ENCODE measurements at regions not wholly inside any gene's neighbourhood (a gene's known extent, or its start where the extent isn't known, plus 50 kb on each side); places are given as distances from the start of the nearest gene placed in this dataset.
A peak's percentile ranks its signal among the peaks of the same experiment; 100 is the strongest.
"Not testable (repeated sequence)": the region's sequence is repeated elsewhere in the genome, so short reads cannot be mapped to it uniquely, and the experiment has no call there.

DNA sequence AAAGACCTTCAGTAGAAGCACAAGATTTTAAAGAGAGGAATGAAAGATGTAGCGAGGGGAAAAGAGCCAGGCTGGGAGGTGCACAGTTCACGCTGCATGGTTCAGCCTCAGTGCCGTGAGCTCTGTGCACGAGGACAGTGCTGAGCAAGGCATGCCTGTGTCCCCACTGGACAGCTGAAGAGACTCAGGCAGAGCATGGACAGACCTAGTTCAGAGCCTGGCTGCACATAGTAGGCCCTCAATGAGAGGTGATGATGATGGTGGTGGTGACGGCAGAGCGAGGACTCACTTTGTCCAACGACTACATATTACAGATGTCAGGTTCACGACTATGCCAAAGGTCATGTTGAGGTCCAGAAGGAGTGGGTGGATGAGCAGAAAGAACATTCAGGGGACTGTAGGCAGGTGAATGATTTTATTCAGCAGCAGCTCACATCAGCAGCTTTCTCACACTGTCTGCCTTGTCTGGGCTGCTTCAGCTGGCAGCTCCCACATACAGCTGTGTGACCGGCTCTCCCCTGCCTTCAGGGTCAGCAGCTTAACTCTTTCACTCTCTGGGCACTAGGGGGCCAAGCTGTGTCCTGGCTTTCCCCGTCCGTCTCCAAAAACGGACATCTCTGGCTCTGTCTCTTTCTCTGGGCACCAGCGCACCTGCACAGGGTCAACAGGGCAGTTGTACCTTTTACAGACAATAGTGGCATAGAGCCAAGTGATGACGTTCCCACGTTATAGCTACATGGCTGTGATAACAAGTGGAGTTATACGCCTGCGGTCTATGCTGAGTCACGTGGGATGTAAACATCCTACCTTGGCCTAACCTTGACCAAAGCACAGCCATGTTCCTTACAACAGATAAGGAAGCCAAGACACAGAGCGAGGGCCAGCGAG lies 83.4 kb upstream of the KCNK12 start:
- no peak for DNase-seq (ENCODE audit: low read depth, low spot score)

DNA sequence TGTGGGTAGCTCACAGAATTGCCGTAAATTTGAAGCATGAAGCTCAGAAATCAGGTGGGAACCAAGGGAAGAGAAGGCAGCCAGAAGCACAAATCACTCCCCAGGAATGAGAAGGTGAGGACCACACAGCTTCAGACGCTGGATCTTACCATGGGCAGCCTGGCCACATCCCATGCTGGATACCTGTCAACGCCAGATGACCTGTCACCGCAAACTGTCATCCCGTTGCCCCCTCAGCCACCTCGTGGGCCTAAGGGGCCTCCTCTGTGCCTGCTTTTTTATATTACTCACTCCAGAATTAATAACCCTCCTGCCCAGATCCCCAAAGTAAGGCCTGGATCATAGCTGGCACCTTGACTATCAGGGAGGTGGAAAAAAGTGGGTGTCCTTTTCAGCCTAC lies 82.3 kb upstream of the KCNK12 start:
- no peak for DNase-seq (ENCODE audit: low read depth, low spot score)

DNA sequence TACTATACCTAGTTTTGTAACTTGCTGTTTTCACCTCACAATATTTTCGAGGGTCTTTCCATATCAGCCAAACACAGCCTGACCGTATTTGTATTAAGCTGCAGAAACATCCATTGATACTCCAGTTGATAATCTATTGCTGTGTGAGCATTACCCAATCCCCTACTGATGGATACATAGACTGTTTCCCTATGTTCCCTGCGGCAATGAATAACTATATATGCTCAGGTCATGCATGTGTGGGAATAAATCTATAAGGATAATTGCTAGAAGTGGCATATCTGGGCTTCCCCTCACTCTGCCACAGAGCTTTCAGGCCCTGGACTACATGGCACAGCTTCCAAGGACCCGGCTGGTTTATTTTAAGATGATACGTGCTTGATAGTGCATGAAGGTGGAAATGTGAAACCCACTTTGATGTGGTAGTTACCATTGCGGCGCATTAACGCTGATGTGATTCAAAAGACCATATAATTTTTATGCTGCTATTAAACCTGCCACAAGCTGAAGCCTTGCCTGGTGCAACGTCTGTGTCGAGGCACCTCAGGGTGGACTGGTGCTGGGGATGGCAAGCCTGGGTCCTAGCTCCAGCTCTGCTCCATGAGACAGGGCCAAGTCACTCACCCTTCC lies 81.4 kb upstream of the KCNK12 start:
- no peak for DNase-seq (ENCODE audit: low read depth, low spot score)

DNA sequence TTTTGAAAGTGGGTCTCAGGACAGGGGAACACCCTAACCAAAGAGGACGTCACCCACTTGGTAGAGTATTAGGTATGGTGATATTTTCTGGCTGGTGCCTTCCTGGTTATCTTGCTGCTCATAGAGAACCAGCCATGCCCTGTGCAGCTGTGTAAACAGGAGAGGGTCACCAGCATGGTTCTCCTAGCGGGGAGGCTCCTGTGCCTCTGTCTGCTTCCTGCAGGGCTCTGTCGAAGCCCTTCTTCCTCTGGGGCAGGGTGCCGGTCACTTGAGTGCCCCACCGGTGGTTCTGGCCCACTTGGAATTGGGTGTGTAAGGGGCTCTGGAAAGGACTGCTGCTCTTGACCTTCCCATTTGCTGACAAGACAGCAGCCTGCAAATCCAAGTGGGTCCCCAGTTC lies 80.5 kb upstream of the KCNK12 start:
- DNase-seq (ENCODE audit: low read depth, low spot score): peak; percentile 8

DNA sequence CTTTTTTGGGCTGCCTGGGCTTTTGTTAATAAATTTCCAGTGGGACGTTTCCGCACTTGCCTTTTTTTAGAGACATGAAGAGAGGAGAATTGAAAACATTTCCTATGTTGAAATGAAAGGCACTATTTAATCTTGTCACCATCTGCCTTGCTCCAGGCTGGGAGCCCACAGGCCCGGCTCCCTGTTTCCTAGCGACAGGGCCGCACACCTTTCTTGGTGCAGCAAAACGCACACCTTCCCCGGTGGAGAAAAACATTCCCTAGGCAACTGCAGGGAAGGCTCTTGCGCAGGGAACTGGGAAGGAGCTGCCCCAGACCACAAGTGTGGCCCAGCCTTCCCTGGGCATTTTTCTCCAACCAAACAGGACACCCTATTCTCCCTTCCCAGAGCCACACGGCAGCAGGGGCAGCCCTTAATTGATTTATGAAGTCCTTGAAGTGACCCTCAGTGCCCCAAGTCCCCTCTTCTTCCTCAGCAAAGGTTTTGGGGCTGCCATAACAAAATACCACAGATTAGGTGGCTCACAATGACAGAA lies 79.3 kb upstream of the KCNK12 start:
- DNase-seq (ENCODE audit: low read depth, low spot score): no peak

DNA sequence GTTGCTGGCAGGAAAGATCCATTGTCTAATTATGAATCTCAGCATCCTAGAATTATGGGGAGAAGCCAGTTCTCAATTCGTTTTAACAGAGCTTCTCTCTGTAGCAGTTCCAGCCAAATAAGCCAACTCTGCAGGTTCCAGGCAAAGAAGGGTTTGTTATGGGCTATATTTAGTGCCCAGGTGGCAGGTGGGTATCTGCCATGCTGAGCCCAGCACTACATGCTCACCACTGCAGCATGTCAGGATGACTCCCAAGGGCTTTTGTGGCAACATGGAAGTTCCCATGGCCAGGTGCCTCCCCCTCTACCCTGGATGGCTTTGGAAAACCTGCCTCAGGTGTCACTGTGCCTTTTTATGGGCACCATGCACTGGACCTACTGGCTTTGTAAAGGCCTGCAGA lies 74.5 kb upstream of the KCNK12 start:
- DNase-seq (ENCODE audit: low read depth, low spot score): no peak

DNA sequence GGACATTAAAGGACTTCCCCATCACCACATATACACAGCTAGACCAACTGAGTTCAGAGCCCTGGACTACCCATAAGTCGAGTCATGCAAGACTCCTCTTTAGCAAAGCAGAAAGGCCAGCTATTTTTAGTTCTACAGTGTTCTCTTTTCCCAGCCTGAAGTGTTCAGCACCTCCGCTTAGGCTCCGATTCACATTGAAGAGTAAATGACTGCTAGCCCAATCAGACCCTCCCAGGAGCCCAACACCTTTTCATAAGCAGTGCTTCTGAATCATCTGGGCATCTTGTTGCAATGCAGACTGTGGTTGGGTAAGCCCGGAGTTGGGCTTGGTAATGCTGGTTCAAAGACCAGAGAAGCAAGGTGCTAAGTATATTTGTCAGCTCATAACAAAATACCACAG lies 73.6 kb upstream of the KCNK12 start:
- no peak for DNase-seq (ENCODE audit: low read depth, low spot score)

DNA sequence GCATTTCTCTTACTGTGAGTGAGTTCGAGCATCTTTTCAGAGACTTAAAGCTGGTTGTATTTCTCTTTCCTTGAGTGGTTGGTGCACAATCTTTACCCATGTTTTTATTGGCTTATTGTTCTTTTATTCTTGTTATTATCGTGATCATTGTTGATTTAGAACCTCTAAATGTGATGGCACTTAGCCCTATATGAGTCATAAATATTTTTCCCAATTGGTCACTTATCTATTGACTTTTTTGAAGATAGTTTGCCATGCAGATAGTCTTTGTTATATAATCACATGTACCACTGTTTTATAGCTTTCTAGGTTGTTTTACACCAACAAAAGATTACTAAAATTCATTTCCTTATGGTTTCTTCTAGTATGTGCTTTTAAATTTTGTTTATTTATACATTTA lies 70.6 kb upstream of the KCNK12 start:
- no peak for DNase-seq (ENCODE audit: low read depth, low spot score)

DNA sequence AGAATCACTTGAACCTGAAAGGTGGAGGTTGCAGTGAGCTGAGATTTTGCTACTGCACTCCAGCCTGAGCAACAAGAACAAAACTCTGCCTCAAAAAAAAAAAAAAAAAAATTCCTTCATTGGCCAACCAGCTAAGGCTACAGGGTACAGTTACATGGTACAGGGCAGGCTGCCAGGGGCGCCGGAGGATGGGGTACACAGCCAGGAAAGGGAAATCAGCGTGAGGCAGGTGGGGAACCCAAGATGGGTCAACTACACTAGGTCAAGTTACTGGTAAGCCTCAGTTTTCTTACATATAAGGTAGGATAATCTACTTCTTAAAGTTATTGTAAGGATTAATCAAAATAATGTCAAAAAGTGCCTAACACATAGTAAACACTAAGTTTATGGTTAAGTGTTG lies 69.6 kb upstream of the KCNK12 start:
- no peak for DNase-seq (ENCODE audit: low read depth, low spot score)

DNA sequence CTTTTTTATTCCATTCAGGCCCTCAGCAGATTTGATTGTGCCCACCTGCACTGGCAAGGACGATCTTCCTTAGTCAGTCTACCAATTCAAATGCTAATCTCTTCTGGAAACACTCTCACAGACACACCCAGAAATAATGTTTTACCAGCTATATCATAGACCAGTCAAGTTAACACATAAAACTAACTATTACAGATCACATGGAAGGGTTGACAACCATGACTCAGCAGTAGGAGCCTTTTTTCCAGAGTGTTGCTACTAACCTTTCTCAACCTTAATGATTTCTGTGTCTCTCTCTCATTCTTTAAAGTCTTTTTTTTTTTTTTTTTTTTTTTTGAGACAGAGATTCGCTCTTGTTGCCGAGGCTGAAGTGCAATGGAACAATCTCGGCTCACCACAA lies 68.7 kb upstream of the KCNK12 start:
- DNase-seq (ENCODE audit: low read depth, low spot score): no peak

DNA sequence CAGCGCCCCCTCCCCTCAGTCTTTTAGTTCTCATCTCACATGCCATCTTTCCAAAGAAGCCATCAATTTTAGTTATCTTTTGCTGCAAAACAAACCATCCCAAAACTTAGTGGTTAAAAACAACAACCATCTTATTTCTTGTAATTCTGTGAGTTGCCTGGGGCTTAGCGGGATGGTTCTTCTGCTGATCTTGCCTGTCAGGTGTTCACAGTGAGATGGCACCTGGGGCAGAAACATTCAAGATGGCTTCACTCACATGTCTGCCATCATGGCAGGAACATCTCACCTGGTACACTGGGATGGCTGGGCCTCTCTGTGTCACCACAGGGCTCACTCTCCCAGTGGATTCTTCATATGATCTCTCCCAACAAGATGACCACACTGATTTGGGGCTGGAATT lies 67.6 kb upstream of the KCNK12 start:
- DNase-seq (ENCODE audit: low read depth, low spot score): no peak

DNA sequence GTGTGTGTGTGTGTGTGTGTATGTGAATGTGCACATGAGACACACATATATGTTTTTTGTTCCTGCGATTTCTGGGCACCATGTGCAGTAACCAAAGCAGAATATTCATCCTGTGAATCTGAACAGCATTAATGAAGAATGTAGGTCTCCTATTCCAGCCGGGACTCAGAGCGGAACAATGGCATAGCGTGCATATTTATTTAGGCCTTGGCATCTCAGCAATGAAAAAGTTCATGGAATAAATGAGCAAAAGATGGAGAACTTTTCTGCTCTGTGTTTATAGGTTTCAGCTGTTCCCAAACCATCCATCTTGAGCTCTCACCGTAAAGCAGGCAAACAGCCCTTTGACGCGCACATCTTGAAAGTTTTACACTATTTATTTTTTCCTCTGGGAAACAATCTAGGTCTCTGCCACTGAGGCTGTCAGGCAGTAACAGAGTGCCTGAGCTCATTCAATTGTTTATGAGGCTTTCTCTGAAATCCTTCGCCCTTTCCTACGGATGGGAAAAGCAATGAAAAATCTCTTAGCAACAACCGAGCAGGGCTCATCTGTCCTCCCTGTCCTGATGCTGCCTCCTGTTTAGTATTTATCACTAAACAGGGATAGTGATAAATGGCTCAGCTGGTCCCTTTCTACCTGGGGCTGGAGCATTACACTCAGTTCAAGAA lies 65.9 kb upstream of the KCNK12 start:
- no peak for DNase-seq (ENCODE audit: low read depth, low spot score)

DNA sequence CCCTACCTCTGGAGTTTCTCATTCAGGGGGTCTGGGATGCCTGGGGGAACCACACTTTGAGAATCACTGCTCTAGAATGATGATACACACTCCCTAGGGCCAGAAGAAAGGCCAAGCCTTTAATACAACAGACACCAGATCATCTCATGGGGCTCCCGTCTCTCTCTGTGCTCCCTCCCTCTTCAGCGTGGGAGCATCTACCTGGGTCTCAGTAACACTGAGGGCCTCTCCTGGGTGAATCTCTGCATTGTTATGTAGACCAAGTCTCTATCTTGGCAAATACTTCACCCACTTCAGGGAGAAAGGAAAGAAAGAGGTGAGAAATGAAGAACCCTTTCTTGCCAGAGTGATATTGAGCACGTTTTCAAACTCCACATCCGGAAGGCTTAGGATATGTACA lies 65.4 kb upstream of the KCNK12 start:
- DNase-seq (ENCODE audit: low read depth, low spot score): no peak

DNA sequence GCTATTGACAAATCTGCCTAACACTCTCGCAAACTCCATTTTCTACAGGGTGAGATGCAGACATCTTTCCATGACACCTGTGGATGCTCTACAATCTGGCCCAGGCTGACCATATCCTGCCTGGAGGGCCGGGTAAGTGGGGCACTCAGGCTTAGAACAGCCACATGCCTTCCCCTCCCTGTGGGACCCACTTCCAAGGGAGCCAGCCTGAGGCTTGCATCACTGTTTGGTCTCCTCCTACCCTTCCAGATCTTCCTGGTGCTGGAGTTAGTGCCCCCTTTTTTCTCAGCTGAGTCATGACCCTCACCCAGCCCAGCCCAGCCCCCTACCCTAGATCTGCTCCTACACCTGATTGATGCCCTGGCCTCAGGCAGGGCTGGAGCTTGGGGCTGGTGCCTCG lies 62.0 kb upstream of the KCNK12 start:
- no peak for DNase-seq (ENCODE audit: low read depth, low spot score)

DNA sequence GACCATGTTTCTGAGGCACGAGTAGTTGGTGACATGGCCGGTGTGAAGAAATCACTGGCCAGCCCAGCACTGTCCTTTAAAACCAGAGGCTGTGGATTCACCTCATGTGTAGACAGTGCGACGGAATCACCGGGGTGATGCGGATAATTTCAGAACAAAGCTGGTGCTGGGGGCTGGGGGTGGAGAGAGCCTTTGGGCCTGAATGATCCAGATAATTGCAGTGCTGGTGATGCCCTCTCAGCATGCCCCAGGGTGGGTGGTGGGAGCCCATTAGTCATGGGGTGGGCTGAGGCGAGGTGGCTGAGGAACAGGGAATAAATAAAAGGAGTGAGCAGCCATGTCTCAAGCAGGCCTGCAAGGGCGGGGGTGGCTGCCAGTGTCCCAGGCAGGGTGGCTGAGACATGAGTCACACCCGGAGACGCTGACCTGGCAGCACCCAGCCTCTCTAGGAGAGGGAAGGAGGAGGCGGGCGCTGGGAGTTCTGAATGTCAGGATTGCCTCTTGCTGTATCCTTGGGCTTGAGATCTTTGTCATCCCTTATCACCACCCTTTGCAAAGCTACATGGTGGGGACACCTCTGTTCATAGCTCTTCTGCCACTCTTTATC lies 61.1 kb upstream of the KCNK12 start:
- DNase-seq (ENCODE audit: low read depth, low spot score): no peak

DNA sequence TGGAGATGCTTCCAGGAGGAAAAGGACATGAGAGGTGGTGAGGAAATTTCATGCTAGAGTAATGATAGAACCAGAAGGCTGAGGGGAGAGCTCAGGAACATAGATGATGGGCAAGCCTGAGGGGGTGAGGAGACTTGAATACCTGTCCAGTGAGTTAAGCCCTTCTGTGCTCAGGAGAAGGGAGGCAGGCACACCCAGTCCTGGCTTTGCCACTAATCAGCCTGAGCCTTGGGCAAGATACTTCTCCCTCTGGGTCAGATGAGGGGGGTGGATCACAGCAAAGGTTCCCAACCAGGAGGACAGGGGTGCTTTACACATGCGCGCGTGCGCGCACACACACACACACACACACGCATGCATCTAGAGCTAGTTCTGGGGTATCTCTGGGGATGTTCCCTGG lies 60.5 kb upstream of the KCNK12 start:
- no peak for DNase-seq (ENCODE audit: low read depth, low spot score)

DNA sequence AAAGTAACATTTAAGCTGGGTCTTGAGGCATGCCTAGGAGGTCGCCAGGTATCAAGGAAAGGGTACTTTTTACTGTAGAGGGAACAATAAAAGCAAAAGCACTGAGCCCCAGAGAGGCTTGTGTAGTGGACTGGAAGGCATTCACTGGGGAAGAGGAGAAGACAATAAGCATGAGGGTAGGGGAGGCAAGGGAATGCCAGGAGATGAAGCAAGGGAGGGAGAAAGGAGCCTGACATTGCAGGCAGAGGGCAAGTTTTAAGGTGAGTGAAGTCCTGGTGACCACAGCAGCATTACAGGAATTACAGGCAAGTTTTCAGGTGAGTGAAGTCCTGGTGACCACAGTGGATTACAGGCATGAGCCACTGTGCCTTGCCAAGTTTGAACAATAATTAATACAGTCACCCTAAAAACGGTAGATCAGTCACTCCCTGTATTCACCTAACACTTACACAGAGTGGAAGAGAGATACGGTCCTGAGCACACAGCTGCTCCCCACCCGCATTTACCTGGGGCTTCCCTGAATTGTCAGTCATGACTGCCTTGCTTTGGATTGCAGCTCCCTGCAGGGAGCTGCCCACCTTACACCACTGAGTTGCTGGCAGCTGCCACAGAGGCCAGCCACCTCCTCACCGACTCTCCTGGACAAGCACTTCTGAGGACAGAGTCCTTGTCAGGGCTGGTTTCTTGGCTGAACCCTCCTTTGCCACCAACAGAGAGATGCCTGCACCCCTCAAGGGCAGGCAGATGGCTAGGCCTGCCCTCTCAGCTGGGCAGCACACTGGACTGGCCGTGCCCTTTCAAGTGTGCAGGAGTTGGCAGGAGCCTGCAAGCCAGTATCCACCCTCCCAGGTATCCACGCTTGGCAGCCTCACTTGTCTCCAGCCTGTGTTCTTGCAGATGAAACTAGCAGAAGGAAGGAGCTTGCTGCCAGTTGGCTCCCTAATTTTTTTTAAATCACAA lies 59.0 kb upstream of the KCNK12 start:
- no peak for DNase-seq (ENCODE audit: low read depth, low spot score)

DNA sequence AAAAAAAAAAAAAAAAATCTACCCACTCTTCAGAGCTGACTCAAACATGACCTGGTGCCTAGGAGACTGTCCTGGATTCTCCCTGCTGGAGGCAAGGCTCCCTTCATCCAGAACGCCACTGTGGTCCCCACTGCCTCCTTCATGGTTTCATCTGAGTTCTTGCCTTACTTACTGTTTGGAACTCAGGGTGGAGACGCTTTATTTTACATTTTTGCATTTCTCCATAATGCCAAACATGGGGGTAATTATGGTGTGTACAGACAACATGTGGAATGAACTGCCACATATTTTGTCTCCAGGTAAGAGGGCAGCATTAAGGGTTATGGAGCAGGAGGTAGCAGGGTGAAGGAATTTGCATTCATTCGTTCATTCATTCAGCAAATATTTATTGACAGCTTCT lies 58.1 kb upstream of the KCNK12 start:
- no peak for DNase-seq (ENCODE audit: low read depth, low spot score)

DNA sequence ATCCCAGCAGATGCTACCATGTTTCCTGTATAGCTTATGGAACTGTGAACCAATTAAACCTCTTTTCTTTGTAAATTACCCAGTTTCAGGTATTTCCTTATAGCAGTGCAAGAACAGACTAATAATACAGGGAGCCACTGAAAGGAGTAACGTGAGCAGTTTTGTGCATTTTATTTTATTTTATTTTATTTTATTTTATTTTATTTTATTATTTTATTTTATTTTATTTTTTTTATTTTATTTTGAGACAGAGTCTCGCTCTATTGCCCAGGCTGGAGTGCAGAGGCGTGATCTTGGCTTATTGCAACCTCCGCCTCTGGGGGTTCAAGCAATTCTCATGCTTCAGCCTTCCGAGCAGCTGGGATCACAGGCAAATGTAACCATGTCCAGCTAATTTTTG lies 55.9 kb upstream of the KCNK12 start:
- no peak for DNase-seq (ENCODE audit: low read depth, low spot score)

DNA sequence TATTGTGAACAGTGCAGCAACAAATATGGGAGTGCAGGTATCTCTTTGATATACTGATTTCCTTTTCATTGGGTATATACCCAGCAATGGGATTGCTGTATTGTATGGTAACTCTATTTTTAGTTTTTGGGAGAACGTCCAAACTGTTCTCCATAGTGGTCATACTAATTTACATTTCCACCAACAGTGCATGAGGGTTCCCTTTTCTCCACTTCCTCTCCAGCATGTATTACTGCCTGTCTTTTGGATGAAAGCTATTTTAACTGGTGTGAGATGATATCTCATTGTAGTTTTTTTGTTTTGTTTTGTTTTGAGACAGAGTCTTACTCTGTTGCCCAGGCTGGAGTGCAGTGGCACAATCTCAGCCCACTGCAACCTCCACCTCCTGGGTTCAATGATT lies 52.4 kb upstream of the KCNK12 start:
- not testable (repeated sequence) for DNase-seq (ENCODE audit: low read depth, low spot score)

All from brain pericyte (primary cell).